Endothelial cell of hepatic sinusoid (primary cell): ENCODE measurements at regions not wholly inside any gene's neighbourhood (a gene's known extent, or its start where the extent isn't known, plus 50 kb on each side); places are given as distances from the start of the nearest gene placed in this dataset.
"Not testable (repeated sequence)": the region's sequence is repeated elsewhere in the genome, so short reads cannot be mapped to it uniquely, and the experiment has no call there.

Experiments used
- in situ Hi-C: cut with HindIII; loops from 2 replicates; pipeline ENCODE4 v1.10.0; 2017; ENCODE audit warnings: low sequenced_read_pairs

GRCh38 chr5:52255308-52255707 is 532.4 kb upstream of the ITGA1 start:
- in situ Hi-C loops, result no loop called here

- in situ Hi-C loops, result no loop called here
These were observed 524.9 kb upstream of the ITGA1 start for GRCh38 chr5:52262844-52263243.

GRCh38 chr5:52269401-52269800 is 518.3 kb upstream of the ITGA1 start:
- in situ Hi-C loops, result no loop called here

GRCh38 chr5:52269859-52270258 is 517.9 kb upstream of the ITGA1 start:
- in situ Hi-C loops, result no loop called here

DNA sequence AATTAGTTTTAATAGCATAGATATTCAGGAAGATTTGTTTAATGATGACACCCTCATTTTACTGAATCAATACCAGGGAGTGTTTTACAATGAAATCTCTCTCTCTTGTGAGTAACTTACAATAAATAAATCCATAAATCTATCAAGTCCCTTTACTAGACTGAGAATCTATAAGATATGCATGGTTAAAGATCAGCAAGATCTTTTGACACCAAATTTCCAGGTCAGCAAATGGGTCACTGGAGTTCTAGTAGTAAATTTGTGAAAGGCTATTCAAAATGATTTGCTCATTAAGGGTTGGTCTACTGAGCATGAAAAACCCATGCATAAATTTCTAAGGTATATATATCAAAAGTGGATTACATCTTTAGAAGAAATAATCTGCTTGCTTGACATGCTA is 512.1 kb upstream of the ITGA1 start:
- in situ Hi-C loops, result no loop called here

GRCh38 chr5:52277101-52277500 is 510.6 kb upstream of the ITGA1 start:
- in situ Hi-C loops, result no loop called here

- in situ Hi-C loops, result no loop called here
These were observed 505.1 kb upstream of the ITGA1 start for GRCh38 chr5:52282647-52283046.

- in situ Hi-C loops, result no loop called here
These were observed 504.5 kb upstream of the ITGA1 start for GRCh38 chr5:52283221-52283620.

GRCh38 chr5:52300703-52301372 is 486.9 kb upstream of the ITGA1 start:
- in situ Hi-C loops, result no loop called here

DNA sequence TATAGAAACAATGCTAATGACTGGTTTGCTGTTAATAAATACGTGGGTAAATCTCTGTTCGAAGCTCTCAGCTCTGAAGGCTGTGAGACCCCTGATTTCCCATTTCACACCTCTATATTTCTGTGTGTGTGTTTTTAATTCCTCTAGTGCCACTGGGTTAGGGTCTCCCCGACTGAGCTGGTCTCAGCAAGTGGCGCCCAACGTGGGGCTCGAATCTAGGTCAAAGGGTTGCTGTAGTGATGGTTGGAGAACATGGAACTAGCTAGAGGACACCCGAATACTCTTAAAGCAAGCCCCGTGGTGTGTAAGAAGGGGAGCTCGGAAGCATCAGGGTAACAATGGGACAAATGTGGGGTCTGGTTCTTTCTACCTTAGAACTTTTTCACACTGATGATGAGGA is 482.9 kb upstream of the ITGA1 start:
- in situ Hi-C loops, result not testable (repeated sequence)

DNA sequence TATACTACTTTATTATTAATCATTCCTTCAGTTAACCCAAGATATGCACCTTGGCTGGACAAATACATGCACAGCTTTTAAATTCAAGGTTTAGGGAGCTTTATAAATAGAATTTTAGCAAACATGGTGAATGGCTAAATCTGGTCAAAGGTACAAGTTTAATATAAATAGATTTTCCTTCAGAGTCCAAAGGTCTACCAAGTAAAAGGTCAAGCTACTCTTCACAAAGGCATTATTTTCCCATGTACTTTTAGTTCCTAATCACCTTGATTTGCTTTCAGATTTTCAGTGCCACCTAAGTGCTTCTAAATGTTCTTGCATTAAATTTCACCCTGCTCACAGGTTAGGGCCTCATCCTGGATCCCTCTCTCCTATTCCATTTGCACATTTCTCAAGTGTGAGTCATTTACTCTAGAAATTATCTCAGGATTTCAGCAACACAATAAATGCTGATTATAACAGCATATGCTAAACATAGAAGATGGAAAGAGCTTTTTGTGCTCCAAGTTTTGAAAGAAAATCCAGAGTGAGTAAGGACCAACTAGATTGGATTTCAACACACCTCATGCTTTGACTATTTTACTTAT is 459.4 kb upstream of the ITGA1 start:
- in situ Hi-C loops, result no loop called here

DNA sequence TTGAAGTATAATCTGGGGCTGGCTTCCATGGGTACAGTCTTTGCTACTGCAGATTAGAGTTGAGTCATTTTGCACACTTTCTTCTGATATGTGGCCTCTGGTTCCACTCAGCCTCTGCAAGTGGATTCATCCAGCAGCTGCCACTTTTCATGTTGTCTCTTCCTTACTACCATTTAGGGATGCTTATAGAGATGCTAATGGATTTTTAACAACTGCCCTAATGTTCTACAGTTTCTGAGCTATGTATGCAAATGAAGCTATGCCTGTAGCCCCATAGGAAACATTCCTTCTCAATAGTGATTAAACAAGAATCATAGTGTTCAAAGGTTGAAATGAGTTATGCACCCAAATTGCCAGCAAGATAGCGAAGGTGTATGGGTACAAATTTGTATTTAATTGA is 456.0 kb upstream of the ITGA1 start:
- in situ Hi-C loops, result no loop called here

DNA sequence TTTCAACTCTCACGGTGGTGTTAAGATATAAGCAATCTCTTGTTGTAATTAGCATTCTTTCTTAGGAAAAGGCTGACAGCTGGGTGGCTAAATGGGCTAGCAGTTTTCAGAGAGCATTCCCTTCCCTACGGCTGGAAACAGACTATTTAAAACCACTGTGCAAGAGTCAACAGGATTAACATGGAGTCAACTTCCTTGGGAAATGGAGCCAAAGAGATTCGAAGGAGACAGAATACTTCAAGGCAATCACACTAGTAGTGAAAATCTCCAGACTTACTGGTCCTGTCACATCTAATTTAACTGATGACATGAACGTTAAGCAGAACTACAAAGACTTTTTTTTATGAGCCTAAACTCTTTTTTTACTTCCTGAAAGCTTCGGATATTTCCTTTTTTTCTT is 453.3 kb upstream of the ITGA1 start:
- in situ Hi-C loops, result no loop called here

- in situ Hi-C loops, result no loop called here
These were observed 448.4 kb upstream of the ITGA1 start for GRCh38 chr5:52339285-52339684.

- in situ Hi-C loops, result no loop called here
These were observed 445.4 kb upstream of the ITGA1 start for GRCh38 chr5:52342361-52342760.

DNA sequence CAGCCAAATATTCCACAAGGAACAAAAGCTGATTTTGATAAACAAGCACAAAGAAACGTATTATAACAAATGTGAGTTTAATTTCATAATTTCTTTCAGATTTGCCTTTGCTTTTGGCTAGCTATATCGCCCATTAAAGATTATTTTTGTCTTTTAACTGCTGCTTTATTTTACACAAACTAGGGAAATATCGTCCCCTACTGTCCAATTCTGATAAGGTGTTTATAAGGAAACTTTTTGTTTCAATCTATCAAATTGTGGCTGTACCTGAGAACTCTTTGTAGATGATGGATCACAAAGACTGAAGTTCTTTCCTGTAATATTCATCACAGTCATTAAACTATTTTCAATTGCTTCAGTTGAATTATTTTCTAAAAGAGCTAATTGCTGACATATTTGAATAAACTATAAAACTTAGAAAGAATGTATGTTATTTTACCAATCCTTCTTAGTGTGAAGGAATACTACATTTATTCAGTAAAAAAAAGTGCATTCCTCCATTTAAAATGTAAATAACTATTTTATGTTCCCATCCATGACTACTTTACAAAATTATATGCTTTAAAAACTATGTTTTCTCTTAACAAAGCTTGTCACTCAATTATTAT is 431.3 kb upstream of the ITGA1 start:
- in situ Hi-C loops, result no loop called here

DNA sequence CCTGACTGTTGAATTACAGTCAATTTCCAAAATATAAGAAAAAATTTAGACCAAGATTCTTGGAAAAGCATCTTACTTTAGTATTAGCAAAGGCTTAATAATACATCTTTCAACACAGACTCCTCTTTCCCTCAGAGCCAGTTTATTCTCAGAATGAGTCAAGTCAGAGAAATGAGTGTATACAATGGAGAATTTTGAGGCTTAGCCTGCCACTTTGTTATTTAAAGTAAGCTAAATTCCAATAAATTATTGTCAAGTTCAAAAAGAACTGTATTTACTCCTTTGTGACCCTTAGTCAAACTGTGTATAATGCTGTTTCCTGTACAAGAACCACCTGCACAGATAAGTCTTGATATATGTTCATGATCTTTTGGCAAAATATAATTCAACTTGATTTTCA is 428.5 kb upstream of the ITGA1 start:
- in situ Hi-C loops, result no loop called here

GRCh38 chr5:52360985-52361384 is 426.7 kb upstream of the ITGA1 start:
- in situ Hi-C loops, result no loop called here

DNA sequence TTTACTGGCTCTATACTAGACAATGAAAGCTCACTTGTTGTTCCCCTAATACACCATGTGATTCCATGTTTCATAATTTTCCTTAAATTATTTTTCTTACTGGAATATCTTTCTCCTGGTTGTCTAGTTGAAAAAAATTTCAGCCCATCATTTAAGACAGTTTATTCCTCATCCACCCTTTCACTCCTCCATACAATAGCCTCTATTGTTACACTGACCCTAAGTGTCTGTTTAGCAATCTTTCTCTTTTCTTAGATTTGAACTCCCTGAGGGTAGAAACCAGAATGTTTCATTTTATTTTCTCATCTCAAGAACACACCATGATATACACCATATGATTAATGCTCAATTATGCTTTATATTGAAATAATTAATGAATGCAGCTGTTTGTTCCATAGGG is 413.4 kb upstream of the ITGA1 start:
- in situ Hi-C loops, result no loop called here

GRCh38 chr5:52375969-52376368 is 411.7 kb upstream of the ITGA1 start:
- in situ Hi-C loops, result no loop called here

DNA sequence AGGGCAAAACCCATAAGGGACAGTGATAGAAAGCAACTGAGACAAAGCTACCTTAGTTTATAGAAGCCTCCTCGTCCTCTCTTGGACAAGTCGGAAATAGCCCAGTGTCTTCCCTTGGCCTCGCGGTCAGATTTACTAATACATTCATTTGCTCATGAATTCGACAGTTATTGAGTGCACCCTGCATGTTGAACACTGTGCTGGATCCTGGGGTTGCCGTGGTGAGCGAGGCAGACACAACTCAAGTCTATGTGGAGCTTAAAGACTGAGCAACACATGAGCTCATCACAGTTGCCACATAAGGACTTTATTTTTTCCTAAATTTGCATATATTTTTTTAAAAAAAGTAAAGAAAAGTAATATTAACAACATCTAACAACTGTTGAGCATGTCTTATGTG is 411.1 kb upstream of the ITGA1 start:
- in situ Hi-C loops, result no loop called here

- in situ Hi-C loops, result no loop called here
These were observed 409.5 kb upstream of the ITGA1 start for GRCh38 chr5:52378237-52378636.

GRCh38 chr5:52388349-52388748 is 399.4 kb upstream of the ITGA1 start:
- in situ Hi-C loops, result no loop called here
